IPS-20b (cell line): ENCODE measurements at regions not wholly inside any gene's neighbourhood (a gene's known extent, or its start where the extent isn't known, plus 50 kb on each side); places are given as distances from the start of the nearest gene placed in this dataset.

Experiments
- H3K27ac ChIP-seq: one replicate; pipeline ENCODE4 v1.5.1; 2013; ENCODE audit warnings: low read length
- H3K27me3 ChIP-seq: 2 replicates; pipeline ENCODE4 v1.6.1; 2013; ENCODE audit warnings: mild to moderate bottlenecking, low read length, inconsistent platforms; ENCODE audit not compliant: insufficient read depth
- H3K36me3 ChIP-seq: 2 replicates; pipeline ENCODE4 v1.6.1; 2013; ENCODE audit warnings: low read depth, mild to moderate bottlenecking, inconsistent platforms, low read length, moderate library complexity; ENCODE audit not compliant: insufficient read depth
- H3K4me1 ChIP-seq: 2 replicates; pipeline ENCODE4 v1.6.1; 2013; ENCODE audit warnings: mild to moderate bottlenecking, control low read depth, inconsistent platforms, low read length, moderate library complexity; ENCODE audit not compliant: insufficient read depth
- H3K4me3 ChIP-seq: 2 replicates; pipeline ENCODE4 v1.5.1; 2013; ENCODE audit warnings: mild to moderate bottlenecking, low read length, inconsistent platforms
- H3K9ac ChIP-seq: 2 replicates; pipeline ENCODE4 v1.6.1; 2013; ENCODE audit warnings: low read depth, mild to moderate bottlenecking, inconsistent platforms, low read length, moderate library complexity
- H3K9me3 ChIP-seq: 2 replicates; pipeline ENCODE4 v1.6.1; 2013; ENCODE audit warnings: mild to moderate bottlenecking, low read depth, low read length, inconsistent platforms; ENCODE audit not compliant: insufficient read depth

DNA sequence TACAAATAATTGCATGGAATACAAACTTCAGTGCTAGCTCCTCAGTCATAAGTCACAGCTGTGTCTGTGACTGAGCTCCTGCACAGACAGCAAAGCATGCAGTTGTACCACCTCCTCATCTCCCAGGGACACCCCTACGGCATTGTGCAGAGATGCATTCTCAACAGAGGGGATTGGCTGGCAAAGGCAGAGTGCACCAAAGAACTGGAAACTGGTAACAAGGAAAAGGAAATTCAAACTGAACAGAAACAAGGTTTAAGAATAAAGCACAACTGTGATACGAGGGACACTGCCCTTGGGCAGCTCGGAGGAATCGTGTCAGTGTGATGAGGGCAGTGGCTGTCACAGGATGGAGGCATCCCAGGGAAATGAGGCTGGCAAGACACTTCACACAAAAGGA lies 126.1 kb upstream of the SOX1 start:
- Histone ChIP-seq H3K4me1 (no peaks in the 10 kb centered on the region), H3K27ac (no peak overlapping the region), H3K9ac (no peak overlapping the region), H3K27me3 (no peaks in the 10 kb centered on the region), H3K9me3 (no peaks in the 10 kb centered on the region), H3K4me3 (no peak overlapping the region), H3K36me3 (no peaks in the 10 kb centered on the region)

- no peak overlapping the region for H3K9ac ChIP-seq
- no peaks in the 10 kb centered on the region for H3K36me3 ChIP-seq
- H3K9me3 ChIP-seq: no peaks in the 10 kb centered on the region
- no peaks in the 10 kb centered on the region for H3K4me1 ChIP-seq
- no peaks in the 10 kb centered on the region for H3K27me3 ChIP-seq
- H3K27ac ChIP-seq: no peak overlapping the region
- H3K4me3 ChIP-seq: no peak overlapping the region
These were observed 125.0 kb upstream of the SOX1 start for GRCh38 chr13:111941845-111942447.

DNA sequence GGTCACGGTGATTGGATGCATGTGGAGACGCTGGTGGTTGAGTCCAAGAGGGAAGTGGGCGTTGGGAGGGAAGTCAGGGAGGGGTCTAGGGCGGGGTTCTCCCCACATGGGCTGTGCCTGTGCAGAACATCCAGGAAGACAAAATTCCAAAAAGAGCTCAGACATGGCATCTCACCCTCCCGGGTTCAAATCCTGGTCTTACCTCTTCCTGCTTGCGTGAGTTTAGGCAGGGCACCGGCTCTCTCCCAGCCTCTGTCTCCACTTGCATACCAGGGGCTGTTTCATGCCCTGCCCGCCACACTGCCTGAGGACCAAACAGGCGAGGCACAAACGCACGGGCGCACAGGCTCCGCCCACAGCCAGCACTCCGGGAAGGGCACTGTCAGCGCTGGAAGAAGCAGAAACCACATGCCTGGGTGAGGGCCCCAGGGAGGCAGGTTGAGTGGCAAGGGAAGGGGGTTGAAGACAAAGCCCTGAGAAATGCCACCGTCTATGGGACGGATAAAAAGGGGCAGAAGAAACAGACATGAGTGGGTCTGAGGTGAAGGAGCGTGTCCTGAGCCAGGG lies 123.6 kb upstream of the SOX1 start:
- H3K4me1 ChIP-seq: no peaks in the 10 kb centered on the region
- no peak overlapping the region for H3K9ac ChIP-seq
- H3K27ac ChIP-seq: no peak overlapping the region
- H3K27me3 ChIP-seq: no peaks in the 10 kb centered on the region
- H3K4me3 ChIP-seq: no peak overlapping the region
- H3K36me3 ChIP-seq: no peaks in the 10 kb centered on the region
- H3K9me3 ChIP-seq: no peaks in the 10 kb centered on the region

DNA sequence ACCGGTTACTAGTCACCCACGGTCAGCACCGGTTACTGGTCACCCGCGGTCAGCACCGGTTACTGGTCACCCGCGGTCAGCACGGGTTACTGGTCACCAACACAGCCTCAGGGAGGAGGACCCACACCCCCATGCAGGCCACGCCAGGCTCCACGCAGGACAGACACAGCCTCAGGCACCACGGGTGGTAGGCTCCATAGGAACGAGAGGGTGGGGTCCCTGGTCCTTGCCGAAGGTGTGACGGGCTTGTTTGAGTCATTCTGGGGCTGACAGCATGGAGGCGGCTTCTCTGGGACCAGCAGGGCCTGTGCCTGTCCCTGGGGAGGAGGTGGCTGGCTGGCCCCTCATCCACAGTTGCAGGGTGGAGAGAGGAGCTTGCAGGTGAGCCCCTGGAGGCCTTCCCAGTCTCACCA lies 122.8 kb upstream of the SOX1 start:
- H3K27ac ChIP-seq: no peak overlapping the region
- no peaks in the 10 kb centered on the region for H3K36me3 ChIP-seq
- H3K27me3 ChIP-seq: no peaks in the 10 kb centered on the region
- no peak overlapping the region for H3K9ac ChIP-seq
- H3K4me3 ChIP-seq: no peak overlapping the region
- no peaks in the 10 kb centered on the region for H3K4me1 ChIP-seq
- no peaks in the 10 kb centered on the region for H3K9me3 ChIP-seq

- Histone ChIP-seq H3K36me3 (no peaks in the 10 kb centered on the region), H3K27ac (no peak overlapping the region), H3K27me3 (no peaks in the 10 kb centered on the region), H3K9ac (no peak overlapping the region), H3K9me3 (no peaks in the 10 kb centered on the region), H3K4me1 (no peaks in the 10 kb centered on the region), H3K4me3 (no peak overlapping the region)
These were observed 121.9 kb upstream of the SOX1 start for GRCh38 chr13:111945086-111945485.

GRCh38 chr13:111946214-111946613 lies 120.7 kb upstream of the SOX1 start:
- Histone ChIP-seq H3K4me1 (no peaks in the 10 kb centered on the region), H3K9ac (no peak overlapping the region), H3K36me3 (no peaks in the 10 kb centered on the region), H3K4me3 (no peak overlapping the region), H3K9me3 (0 out of 2 replicates have a peak, but pooled peaks cover 4% of the 10 kb centered on the region), H3K27ac (no peak overlapping the region), H3K27me3 (no peaks in the 10 kb centered on the region)

- H3K4me1 ChIP-seq: no peaks in the 10 kb centered on the region
- no peak overlapping the region for H3K9ac ChIP-seq
- H3K27me3 ChIP-seq: no peaks in the 10 kb centered on the region
- H3K36me3 ChIP-seq: no peaks in the 10 kb centered on the region
- H3K4me3 ChIP-seq: no peak overlapping the region
- no peak overlapping the region for H3K27ac ChIP-seq
- H3K9me3 ChIP-seq: 0 out of 2 replicates have a peak, but pooled peaks cover 5% of the 10 kb centered on the region
These were observed 119.7 kb upstream of the SOX1 start for GRCh38 chr13:111947026-111947810.

GRCh38 chr13:111947876-111948275 lies 119.1 kb upstream of the SOX1 start:
- Histone ChIP-seq H3K27ac (no peak overlapping the region), H3K4me3 (no peak overlapping the region), H3K9ac (no peak overlapping the region), H3K9me3 (0 out of 2 replicates have a peak, but pooled peaks cover 5% of the 10 kb centered on the region), H3K4me1 (no peaks in the 10 kb centered on the region), H3K36me3 (no peaks in the 10 kb centered on the region), H3K27me3 (no peaks in the 10 kb centered on the region)

GRCh38 chr13:111948281-111948680 lies 118.7 kb upstream of the SOX1 start:
- H3K36me3 ChIP-seq: no peaks in the 10 kb centered on the region
- 0 out of 2 replicates have a peak, but pooled peaks cover 5% of the 10 kb centered on the region for H3K9me3 ChIP-seq
- no peak overlapping the region for H3K27ac ChIP-seq
- no peaks in the 10 kb centered on the region for H3K4me1 ChIP-seq
- H3K27me3 ChIP-seq: no peaks in the 10 kb centered on the region
- H3K9ac ChIP-seq: no peak overlapping the region
- no peak overlapping the region for H3K4me3 ChIP-seq

GRCh38 chr13:111948811-111949210 lies 118.1 kb upstream of the SOX1 start:
- Histone ChIP-seq H3K9me3 (0 out of 2 replicates have a peak, but pooled peaks cover 5% of the 10 kb centered on the region), H3K27ac (no peak overlapping the region), H3K36me3 (no peaks in the 10 kb centered on the region), H3K4me1 (no peaks in the 10 kb centered on the region), H3K9ac (no peak overlapping the region), H3K4me3 (no peak overlapping the region), H3K27me3 (no peaks in the 10 kb centered on the region)

DNA sequence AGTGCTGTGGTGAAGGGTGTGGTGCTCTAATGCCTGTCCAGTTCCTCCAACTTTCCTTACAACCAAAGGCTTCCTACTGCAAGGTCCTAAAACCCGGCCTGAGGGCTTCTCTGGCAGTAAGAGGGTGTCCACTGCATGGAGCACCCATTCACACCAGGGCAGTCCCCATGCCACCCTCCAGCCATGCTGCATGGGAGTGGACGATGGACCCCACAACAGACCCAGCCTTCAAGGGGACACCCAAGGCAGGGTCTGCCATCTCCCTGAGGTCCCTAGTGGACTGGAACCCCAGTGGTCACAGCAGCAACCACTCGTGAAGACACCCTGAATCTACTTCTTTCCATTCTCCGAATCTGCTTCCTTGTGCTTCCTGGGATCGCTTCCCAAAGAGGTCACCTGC lies 117.6 kb upstream of the SOX1 start:
- Histone ChIP-seq H3K4me1 (no peaks in the 10 kb centered on the region), H3K27me3 (no peaks in the 10 kb centered on the region), H3K36me3 (no peaks in the 10 kb centered on the region), H3K9me3 (0 out of 2 replicates have a peak, but pooled peaks cover 5% of the 10 kb centered on the region), H3K4me3 (no peak overlapping the region), H3K27ac (no peak overlapping the region), H3K9ac (no peak overlapping the region)

- H3K27me3 ChIP-seq: no peaks in the 10 kb centered on the region
- no peaks in the 10 kb centered on the region for H3K36me3 ChIP-seq
- H3K4me1 ChIP-seq: no peaks in the 10 kb centered on the region
- no peak overlapping the region for H3K4me3 ChIP-seq
- 0 out of 2 replicates have a peak, but pooled peaks cover 5% of the 10 kb centered on the region for H3K9me3 ChIP-seq
- no peak overlapping the region for H3K9ac ChIP-seq
- H3K27ac ChIP-seq: no peak overlapping the region
These were observed 116.3 kb upstream of the SOX1 start for GRCh38 chr13:111950697-111951096.
